Retinal pigment epithelial cell (primary cell): ENCODE measurements at regions not wholly inside any gene's neighbourhood (a gene's known extent, or its start where the extent isn't known, plus 50 kb on each side); places are given as distances from the start of the nearest gene placed in this dataset.
"Not testable (repeated sequence)": the region's sequence is repeated elsewhere in the genome, so short reads cannot be mapped to it uniquely, and the experiment has no call there.

Experiments used
- DNase-seq: peaks from one replicate; pipeline ENCODE4 v3.0.0-alpha.2; 2010; ENCODE audit warnings: low read depth
- H3K4me3 ChIP-seq: 2 replicates; pipeline ENCODE4 v1.5.1; 2011; ENCODE audit warnings: mild to moderate bottlenecking, low read length, control low read depth, moderate library complexity
- CTCF ChIP-seq: conservative IDR thresholded peaks from 2 replicates; pipeline ENCODE4 v1.5.1; 2011; ENCODE audit warnings: low read depth, low read length, control low read depth, inconsistent platforms

DNA sequence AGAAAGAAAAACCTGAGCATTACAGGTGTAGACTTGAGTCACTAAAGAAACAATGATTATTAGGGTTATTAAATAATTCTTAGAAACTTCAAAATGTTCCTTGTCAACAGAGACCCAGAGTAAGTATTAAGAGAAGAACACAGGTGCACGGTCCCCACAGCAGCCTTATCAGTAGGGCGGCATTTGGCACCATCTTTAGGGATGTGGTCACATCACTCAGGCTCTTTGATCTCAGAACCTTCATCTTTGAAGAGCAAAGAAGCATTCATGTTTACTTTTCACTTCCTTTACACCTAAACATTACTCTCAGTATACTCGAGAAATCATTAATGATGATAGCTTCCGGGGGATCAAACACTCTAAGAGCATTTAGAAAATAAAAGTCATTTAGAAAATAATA lies 928.7 kb downstream of the KCNJ2 start:
- DNase-seq, result no peak
- no peak overlapping the region for H3K4me3 ChIP-seq
- TF ChIP-seq CTCF, result no peak

- no peak overlapping the region for H3K4me3 ChIP-seq
- no peak for TF ChIP-seq CTCF
- no peak for DNase-seq
Observed at GRCh38 chr17:71099003-71099714, 929.8 kb downstream of the KCNJ2 start.

GRCh38 chr17:71102777-71103176 lies 933.4 kb downstream of the KCNJ2 start:
- no peak for DNase-seq
- TF ChIP-seq CTCF, result no peak
- no peak overlapping the region for H3K4me3 ChIP-seq

- no peak for TF ChIP-seq CTCF
- no peak overlapping the region for H3K4me3 ChIP-seq
- DNase-seq, result no peak
Observed at GRCh38 chr17:71104225-71104624, 934.9 kb downstream of the KCNJ2 start.

GRCh38 chr17:71106056-71106455 lies 936.7 kb downstream of the KCNJ2 start:
- H3K4me3 ChIP-seq, DNase-seq: not testable (repeated sequence)

GRCh38 chr17:71107136-71107535 lies 937.8 kb downstream of the KCNJ2 start:
- DNase-seq, result no peak
- no peak overlapping the region for H3K4me3 ChIP-seq
- TF ChIP-seq CTCF, result no peak

DNA sequence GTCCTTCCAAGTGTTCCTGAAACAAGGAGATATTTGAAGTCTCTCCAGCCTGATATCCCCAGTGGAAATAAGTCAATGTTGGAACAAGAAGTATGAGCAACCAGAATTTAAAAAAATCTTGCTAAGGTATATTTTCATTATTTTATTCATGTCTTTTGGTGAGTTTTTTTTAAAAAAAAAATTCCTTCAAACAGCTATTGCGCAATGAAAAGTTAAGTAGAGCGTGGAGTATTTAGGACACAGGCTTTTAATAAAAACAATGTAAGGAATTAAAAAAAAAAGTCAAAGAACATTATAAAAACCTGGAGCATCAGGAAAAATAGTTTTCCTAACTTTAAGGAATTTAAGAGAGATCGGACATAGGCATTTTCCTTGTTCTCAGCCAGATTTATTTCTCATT lies 940.4 kb downstream of the KCNJ2 start:
- H3K4me3 ChIP-seq, result no peak overlapping the region
- no peak for TF ChIP-seq CTCF
- no peak for DNase-seq
